Upper lobe of right lung (tissue), 1 donor: ENCODE measurements at regions not wholly inside any gene's neighbourhood (a gene's known extent, or its start where the extent isn't known, plus 50 kb on each side); places are given as distances from the start of the nearest gene placed in this dataset.
"Not testable (repeated sequence)": the region's sequence is repeated elsewhere in the genome, so short reads cannot be mapped to it uniquely, and the experiment has no call there.

ENCODE experiments used
- ATAC-seq: fragments of 200-7000 bp; cut with Tn5 transposase; one replicate; pipeline ENCODE4 v1.9.1; 2020; ENCODE audit warnings: mild to moderate bottlenecking, moderate library complexity
- DNase-seq: peaks from one replicate; pipeline ENCODE4 v3.0.0-alpha.2; 2020
- H3K27ac ChIP-seq: fragments of 200-600 bp; one replicate; pipeline ENCODE4 v1.8.0; 2022
- H3K27me3 ChIP-seq: fragments of 200-600 bp; one replicate; pipeline ENCODE4 v1.8.0; 2022; ENCODE audit warnings: mild to moderate bottlenecking
- H3K36me3 ChIP-seq: fragments of 200-600 bp; one replicate; pipeline ENCODE4 v1.8.0; 2022
- H3K4me1 ChIP-seq: fragments of 200-600 bp; one replicate; pipeline ENCODE4 v1.8.0; 2022
- H3K4me3 ChIP-seq: fragments of 200-600 bp; one replicate; pipeline ENCODE4 v1.8.0; 2022; ENCODE audit warnings: mild to moderate bottlenecking
- H3K9me3 ChIP-seq: fragments of 200-600 bp; one replicate; pipeline ENCODE4 v1.8.0; 2022
- CTCF ChIP-seq: fragments of 200-600 bp; IDR thresholded peaks from one replicate; pipeline ENCODE4 v1.8.0; 2022; ENCODE audit warnings: antibody characterized with exemption
- intact Hi-C: fragments of 100-400 bp; cut with DNase I; formaldehyde crosslinking; loops from one replicate; pipeline ENCODE4 v1.11.0; 2022
- donor health status: DM: no; HTN: yes; CAD: no; lungs with severe emphysema.

DNA sequence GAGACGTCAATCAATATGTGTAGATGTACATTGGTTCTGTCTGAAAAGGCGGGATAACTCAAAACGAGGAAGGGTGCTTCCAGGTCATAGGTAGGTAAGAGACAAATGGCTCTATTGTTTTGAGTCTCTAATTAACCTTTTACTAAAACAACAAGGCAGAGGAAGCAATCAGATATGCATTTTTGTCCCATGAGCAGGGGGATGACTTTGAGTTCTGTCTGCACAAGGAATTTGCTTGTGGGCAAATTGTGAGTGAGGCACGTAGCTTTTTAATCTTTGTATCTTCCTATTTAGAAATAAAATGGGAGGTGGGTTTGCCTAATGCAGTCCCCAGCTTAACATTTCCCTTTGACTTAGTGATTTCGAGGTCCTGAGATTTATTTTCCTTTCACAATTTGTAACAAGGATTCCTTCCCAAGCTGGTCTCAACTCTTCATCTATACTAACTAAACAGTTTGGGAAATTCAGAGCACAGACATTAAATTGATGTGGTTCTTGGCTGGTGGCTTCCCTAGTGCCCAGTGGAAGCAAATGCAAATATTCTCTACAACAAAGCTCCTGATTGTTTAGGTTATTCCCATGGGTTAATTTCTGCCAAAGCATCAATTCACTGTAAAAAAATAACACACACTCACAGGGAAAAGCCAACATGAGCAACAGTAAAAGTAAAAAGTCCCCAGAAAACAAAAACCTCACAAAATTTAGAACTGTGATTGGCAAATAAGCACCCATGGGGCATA is 738.8 kb upstream of the SGO1 start:
- ATAC-seq (no peak), DNase-seq (no peak)
- Histone ChIP-seq H3K4me3 (no peak overlapping the region), H3K27ac (no peak overlapping the region), H3K9me3 (no peaks in the 10 kb centered on the region), H3K4me1 (no peaks in the 10 kb centered on the region), H3K27me3 (no peaks in the 10 kb centered on the region), H3K36me3 (no peaks in the 10 kb centered on the region)
- intact Hi-C loops: no loop called here
- no peak for TF ChIP-seq CTCF

DNA sequence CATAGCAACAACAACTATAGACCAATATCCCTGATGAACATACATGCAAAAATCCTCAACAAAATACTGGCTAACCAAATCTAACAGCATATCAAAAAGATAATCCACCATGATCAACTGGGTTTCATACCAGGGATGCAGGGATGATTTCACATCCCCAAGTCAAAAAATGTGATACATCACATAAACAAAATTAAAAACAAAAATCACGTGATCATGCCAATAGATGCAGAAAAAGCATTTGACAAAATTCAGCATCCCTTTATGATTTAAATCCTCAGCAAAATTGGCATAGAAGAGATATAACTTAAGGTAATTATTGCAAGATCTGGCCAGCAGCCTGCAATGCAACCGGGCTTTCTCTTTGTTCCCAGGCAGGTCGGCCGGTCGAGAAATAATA is 735.1 kb upstream of the SGO1 start:
- H3K27me3 ChIP-seq, H3K4me3 ChIP-seq, H3K9me3 ChIP-seq, H3K27ac ChIP-seq, H3K4me1 ChIP-seq, intact Hi-C loops, H3K36me3 ChIP-seq, ATAC-seq, DNase-seq: not testable (repeated sequence)

- no peak for TF ChIP-seq CTCF
- intact Hi-C loops: no loop called here
- DNase-seq (no peak), ATAC-seq (no peak)
- Histone ChIP-seq H3K27me3 (no peaks in the 10 kb centered on the region), H3K4me1 (no peaks in the 10 kb centered on the region), H3K4me3 (no peak overlapping the region), H3K36me3 (no peaks in the 10 kb centered on the region), H3K27ac (no peak overlapping the region), H3K9me3 (peaks cover 7% of the 10 kb centered on the region)
Measured at GRCh38 chr3:20916951-20917606, 731.1 kb upstream of the SGO1 start.

DNA sequence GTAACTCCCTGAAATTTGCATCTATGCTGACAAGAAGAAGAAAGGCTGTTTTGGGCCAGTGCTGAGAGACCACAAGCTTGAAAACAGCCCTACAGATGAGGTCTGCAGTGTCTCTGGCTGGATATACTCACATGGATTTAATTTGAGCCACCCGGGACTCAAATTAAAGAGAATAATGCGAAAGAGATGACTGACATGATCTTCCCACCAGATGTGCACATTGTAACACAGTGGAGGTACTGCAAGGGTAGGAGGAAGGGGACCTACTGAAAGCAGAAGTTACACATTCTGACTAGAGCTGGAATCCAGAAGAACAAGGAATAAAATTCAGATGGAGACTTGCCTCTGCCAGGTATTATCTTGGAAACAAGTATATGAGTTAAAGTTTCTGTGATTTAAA is 728.3 kb upstream of the SGO1 start:
- H3K4me1 ChIP-seq: no peaks in the 10 kb centered on the region
- H3K9me3 ChIP-seq: peaks cover 7% of the 10 kb centered on the region
- no peaks in the 10 kb centered on the region for H3K27me3 ChIP-seq
- no peak for TF ChIP-seq CTCF
- H3K4me3 ChIP-seq: no peak overlapping the region
- intact Hi-C loops: no loop called here
- ATAC-seq (no peak), DNase-seq (no peak)
- H3K27ac ChIP-seq: no peak overlapping the region
- H3K36me3 ChIP-seq: no peaks in the 10 kb centered on the region

DNA sequence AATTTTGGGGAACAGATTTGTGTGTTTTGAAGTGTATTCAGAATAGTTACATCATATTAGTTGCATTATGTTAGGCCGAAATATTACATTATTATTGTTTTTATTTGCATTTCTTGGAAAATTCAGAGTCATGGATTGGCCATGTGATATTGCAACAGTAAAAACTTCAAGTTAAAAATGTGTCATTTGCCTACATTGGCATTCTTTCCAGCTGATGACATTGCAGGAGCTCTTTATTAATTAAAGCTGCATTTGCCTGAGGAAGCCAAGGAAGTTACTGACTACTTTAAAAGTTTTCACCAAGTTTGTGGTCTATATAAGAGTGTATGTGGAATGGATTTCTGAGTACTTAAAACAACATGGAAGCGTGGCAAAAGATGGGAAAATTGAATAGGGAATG is 726.4 kb upstream of the SGO1 start:
- TF ChIP-seq CTCF: no peak
- no peak overlapping the region for H3K4me3 ChIP-seq
- no peak for DNase-seq
- no peak for ATAC-seq
- no peaks in the 10 kb centered on the region for H3K4me1 ChIP-seq
- H3K27ac ChIP-seq: no peak overlapping the region
- no peaks in the 10 kb centered on the region for H3K27me3 ChIP-seq
- intact Hi-C loops: no loop called here
- H3K9me3 ChIP-seq: no peaks in the 10 kb centered on the region
- H3K36me3 ChIP-seq: no peaks in the 10 kb centered on the region

- no peak for TF ChIP-seq CTCF
- H3K9me3 ChIP-seq: no peaks in the 10 kb centered on the region
- H3K36me3 ChIP-seq: no peaks in the 10 kb centered on the region
- DNase-seq (no peak), ATAC-seq (no peak)
- intact Hi-C loops: no loop called here
- H3K4me1 ChIP-seq: no peaks in the 10 kb centered on the region
- H3K27ac ChIP-seq: no peak overlapping the region
- no peak overlapping the region for H3K4me3 ChIP-seq
- H3K27me3 ChIP-seq: no peaks in the 10 kb centered on the region
Measured at GRCh38 chr3:20909511-20909910, 723.5 kb upstream of the SGO1 start.
